Adrenal gland (tissue), 9 donors: ENCODE measurements at regions not wholly inside any gene's neighbourhood (a gene's known extent, or its start where the extent isn't known, plus 50 kb on each side); places are given as distances from the start of the nearest gene placed in this dataset.

Experiments used
- DNase-seq, 7 donors: peaks; one replicate each; pipeline ENCODE4 v3.0.0-alpha.2; 2019 to 2020
- H3K27ac ChIP-seq, 5 donors: fragments of 200-600 bp; sonication (generic) in 4 of 5; 1 replicate in 3 of 5; 2 replicates in 2 of 5; pipeline versions ENCODE4 v1.5.1 to v1.8.0; 2016 to 2020; ENCODE audit warnings: mild to moderate bottlenecking in 1 of 5
- H3K27me3 ChIP-seq: fragments of 200-600 bp; 2 replicates; pipeline ENCODE4 v1.8.0; 2021
- H3K36me3 ChIP-seq, 2 donors: fragments of 200-600 bp; replicated peaks in 1 of 2; 1 replicate in 1 of 2; 2 replicates in 1 of 2; pipeline versions ENCODE4 v1.5.1 to v1.8.0; 2018 to 2022
- H3K4me1 ChIP-seq, 2 donors: fragments of 200-600 bp; replicated peaks in 1 of 2; 1 replicate in 1 of 2; 2 replicates in 1 of 2; pipeline versions ENCODE4 v1.5.1 to v1.8.0; 2018 to 2021
- H3K4me3 ChIP-seq, 4 donors: fragments of 200-600 bp; sonication (generic) in 3 of 4; one replicate each; pipeline ENCODE4 v1.5.1; 2016 to 2018
- H3K9me3 ChIP-seq, 3 donors: fragments of 200-600 bp; sonication (generic) in 1 of 3; replicated peaks in 1 of 3; 1 replicate in 2 of 3; 2 replicates in 1 of 3; pipeline versions ENCODE4 v1.5.1 to v1.8.0; 2016 to 2021
- POLR2A ChIP-seq, 2 donors: fragments of 450-650 bp; IDR thresholded peaks; one replicate each; pipeline ENCODE4 v1.6.1; 2017; ENCODE audit warnings: antibody characterized with exemption in 2 of 2, mild to moderate bottlenecking in 2 of 2, moderate library complexity in 1 of 2
- WGBS, 4 donors: extraction: QIAGEN DNeasy Blood & Tissue Kit in 2 of 4; methylation state at CpG; one replicate each; pipeline versions ENCODE4 v1.1.5 to v1.1.7; 2013 to 2017; 5-methylcytosine and 5-hydroxymethylcytosine counted together
- intact Hi-C, 2 donors: fragments of 100-400 bp; cut with DNase I; formaldehyde crosslinking; loops; one replicate each; pipeline versions ENCODE4 v1.14.1 to v1.15.0; 2022 to 2023
- TF ChIP-seq, protein P1 (sequence below), 6 experiments: fragments of 450-650 bp in 4 of 6; fragments of 200-600 bp in 2 of 6; sonication (generic) in 1 of 6; IDR thresholded peaks; 1 replicate in 5 of 6; 2 replicates in 1 of 6; pipeline versions ENCODE4 v1.5.1 to v1.8.0; 2016 to 2021; ENCODE audit warnings: antibody characterized with exemption in 6 of 6, mild to moderate bottlenecking in 2 of 6, moderate library complexity in 1 of 6
- donor health status: healthy with polysubstance abuse.
- donor health status: Bipolar disorder and iron deficiency.
- donor health status: DM: yes; HTN: yes; CAD: no.
- donor health status: DM: no; HTN: no; CAD: no.
- donor health status: DM: no; HTN: no; CAD: no.

DNA sequence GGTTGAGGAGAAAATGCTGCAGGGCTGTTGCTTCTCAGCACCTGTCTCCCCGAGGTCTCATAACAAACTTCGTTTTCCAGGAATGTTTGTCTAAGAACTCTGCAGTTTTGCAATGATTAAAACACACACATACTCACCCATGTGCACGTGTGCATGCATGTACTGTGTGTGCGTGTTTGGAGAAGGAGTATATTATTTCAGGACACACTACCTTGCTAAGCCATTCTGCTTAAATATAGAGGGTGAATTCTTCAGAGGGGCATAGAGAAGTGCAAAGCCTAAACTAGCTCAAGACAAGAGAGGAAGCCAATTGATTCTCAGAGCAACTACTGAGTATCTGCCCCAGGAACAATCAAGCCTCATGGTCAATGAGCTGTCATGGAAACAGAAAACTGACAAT, 298.4 kb upstream of the MGMT start:
- DNase-seq, result no peak
- no peaks in the 10 kb centered on the region for H3K27me3 ChIP-seq
- H3K4me3 ChIP-seq, result no peak overlapping the region
- no peak overlapping the region for H3K27ac ChIP-seq
- H3K4me1 ChIP-seq, result no peaks in the 10 kb centered on the region
- H3K36me3 ChIP-seq, result no peaks in the 10 kb centered on the region
- TF ChIP-seq, protein P1, sequence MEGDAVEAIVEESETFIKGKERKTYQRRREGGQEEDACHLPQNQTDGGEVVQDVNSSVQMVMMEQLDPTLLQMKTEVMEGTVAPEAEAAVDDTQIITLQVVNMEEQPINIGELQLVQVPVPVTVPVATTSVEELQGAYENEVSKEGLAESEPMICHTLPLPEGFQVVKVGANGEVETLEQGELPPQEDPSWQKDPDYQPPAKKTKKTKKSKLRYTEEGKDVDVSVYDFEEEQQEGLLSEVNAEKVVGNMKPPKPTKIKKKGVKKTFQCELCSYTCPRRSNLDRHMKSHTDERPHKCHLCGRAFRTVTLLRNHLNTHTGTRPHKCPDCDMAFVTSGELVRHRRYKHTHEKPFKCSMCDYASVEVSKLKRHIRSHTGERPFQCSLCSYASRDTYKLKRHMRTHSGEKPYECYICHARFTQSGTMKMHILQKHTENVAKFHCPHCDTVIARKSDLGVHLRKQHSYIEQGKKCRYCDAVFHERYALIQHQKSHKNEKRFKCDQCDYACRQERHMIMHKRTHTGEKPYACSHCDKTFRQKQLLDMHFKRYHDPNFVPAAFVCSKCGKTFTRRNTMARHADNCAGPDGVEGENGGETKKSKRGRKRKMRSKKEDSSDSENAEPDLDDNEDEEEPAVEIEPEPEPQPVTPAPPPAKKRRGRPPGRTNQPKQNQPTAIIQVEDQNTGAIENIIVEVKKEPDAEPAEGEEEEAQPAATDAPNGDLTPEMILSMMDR (IDR thresholded peaks at IDR 0.05), result no peak
- TF ChIP-seq POLR2A (IDR thresholded peaks at IDR 0.05), result no peak
- no peaks in the 10 kb centered on the region for H3K9me3 ChIP-seq
- WGBS, 4 donors, result 64 to 72% (median 70%) methylated on average over 4 of the region's 4 CpGs
- intact Hi-C loops, result no loop called here

DNA sequence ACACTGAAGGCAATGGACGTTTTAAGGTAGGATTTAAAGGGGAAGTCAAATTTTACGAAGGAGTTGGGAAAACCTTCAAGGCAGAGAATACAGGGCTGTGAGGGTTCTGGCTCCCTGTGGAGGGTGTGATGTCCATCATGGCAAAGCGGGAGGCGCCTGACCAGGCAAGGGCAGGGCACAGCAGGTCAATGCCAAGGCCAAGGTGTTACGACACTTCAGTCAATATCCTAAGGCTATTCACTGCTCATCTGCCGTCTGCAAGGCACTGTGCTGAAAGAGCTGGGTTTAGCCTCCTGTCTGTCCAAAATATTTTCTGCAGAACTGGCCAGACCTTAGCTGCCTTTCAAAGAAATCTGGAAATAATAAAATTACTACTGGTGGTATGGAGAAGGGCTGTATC, 297.9 kb upstream of the MGMT start:
- Histone ChIP-seq H3K4me1 (no peaks in the 10 kb centered on the region), H3K27me3 (no peaks in the 10 kb centered on the region), H3K27ac (no peak overlapping the region), H3K36me3 (no peaks in the 10 kb centered on the region), H3K4me3 (no peak overlapping the region), H3K9me3 (no peaks in the 10 kb centered on the region)
- no peak for DNase-seq
- 42 to 67% (median 61%) methylated on average over 6 of the region's 6 CpGs for WGBS, 4 donors
- TF ChIP-seq, protein P1 (IDR thresholded peaks at IDR 0.05), result no peak
- no peak for TF ChIP-seq POLR2A (IDR thresholded peaks at IDR 0.05)
- intact Hi-C loops, result no loop called here

DNA sequence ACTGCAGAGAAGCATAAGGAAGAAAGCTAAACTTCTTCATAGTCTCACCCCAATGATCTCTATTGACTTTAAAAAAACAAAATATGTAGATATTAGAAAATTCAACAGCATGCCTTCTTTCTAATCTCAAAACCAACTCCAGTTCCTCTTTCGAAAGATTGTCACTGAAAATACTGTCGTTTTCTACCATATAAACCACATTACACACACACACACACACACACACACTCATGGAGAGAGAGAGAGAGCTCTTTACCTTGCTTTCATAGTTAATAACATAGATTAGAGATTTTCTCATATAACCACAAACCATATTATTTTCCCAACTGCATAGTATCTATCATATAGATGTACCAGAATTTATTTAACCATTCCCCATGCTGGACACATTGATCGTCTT, 296.2 kb upstream of the MGMT start:
- H3K36me3 ChIP-seq, result no peaks in the 10 kb centered on the region

DNA sequence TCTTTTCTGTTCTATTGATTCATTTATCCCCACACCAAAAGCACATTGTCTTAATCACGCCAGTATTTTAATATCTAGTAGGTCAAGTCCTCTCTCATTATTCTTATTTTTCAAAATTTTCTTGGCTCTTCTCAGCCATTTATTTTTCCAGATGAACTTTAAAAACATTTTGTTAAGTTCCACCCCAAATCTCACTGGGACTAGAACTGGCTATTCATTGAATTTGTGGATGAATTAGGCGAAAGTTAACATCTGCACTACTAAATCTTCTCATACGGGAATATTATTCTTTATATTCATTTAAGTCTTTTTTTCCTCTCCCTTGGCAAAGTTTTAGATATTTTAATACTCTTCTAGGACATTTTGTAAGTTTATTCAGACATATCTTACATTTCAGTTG, 295.2 kb upstream of the MGMT start:
- whole genome bisulfite sequencing, 4 donors, result 41 to 57% (median 51%) methylated on average over 3 of the region's 3 CpGs
- intact Hi-C loops, result no loop called here
- Histone ChIP-seq H3K36me3 (no peaks in the 10 kb centered on the region), H3K9me3 (no peaks in the 10 kb centered on the region), H3K4me1 (no peaks in the 10 kb centered on the region), H3K27ac (no peak overlapping the region), H3K4me3 (no peak overlapping the region), H3K27me3 (peaks cover 8% of the 10 kb centered on the region)
- TF ChIP-seq, protein P1 (IDR thresholded peaks at IDR 0.05), result no peak
- TF ChIP-seq POLR2A (IDR thresholded peaks at IDR 0.05), result no peak
- no peak for DNase-seq

More for the DNA sequence above, 296.2 kb upstream of the MGMT start:
- H3K27ac ChIP-seq, result no peak overlapping the region
- H3K4me1 ChIP-seq, result no peaks in the 10 kb centered on the region
- no peak for TF ChIP-seq POLR2A (IDR thresholded peaks at IDR 0.05)
- TF ChIP-seq, protein P1 (IDR thresholded peaks at IDR 0.05), result no peak
- WGBS, 4 donors, result 61 to 69% (median 65%) methylated on average over 3 of the region's 3 CpGs
- peaks cover 5% of the 10 kb centered on the region for H3K27me3 ChIP-seq
- no peak for DNase-seq
- intact Hi-C loops, result no loop called here
- H3K9me3 ChIP-seq, result no peaks in the 10 kb centered on the region
- H3K4me3 ChIP-seq, result no peak overlapping the region
